Peyer's patch (tissue), 4 donors: ENCODE measurements at regions not wholly inside any gene's neighbourhood (a gene's known extent, or its start where the extent isn't known, plus 50 kb on each side); places are given as distances from the start of the nearest gene placed in this dataset.

Experiments used
- CTCF ChIP-seq, 6 experiments: fragments of 450-650 bp in 4 of 6; fragments of 200-600 bp in 2 of 6; sonication (generic) in 1 of 6; IDR thresholded peaks; one replicate each; pipeline ENCODE4 v1.5.1; 2017 to 2019; ENCODE audit warnings: antibody characterized with exemption in 6 of 6, mild to moderate bottlenecking in 3 of 6, moderate library complexity in 1 of 6
- POLR2A ChIP-seq, 2 donors: fragments of 450-650 bp; IDR thresholded peaks; one replicate each; pipeline ENCODE4 v1.5.1; 2017; ENCODE audit warnings: antibody characterized with exemption in 2 of 2, mild to moderate bottlenecking in 2 of 2, moderate library complexity in 2 of 2

DNA sequence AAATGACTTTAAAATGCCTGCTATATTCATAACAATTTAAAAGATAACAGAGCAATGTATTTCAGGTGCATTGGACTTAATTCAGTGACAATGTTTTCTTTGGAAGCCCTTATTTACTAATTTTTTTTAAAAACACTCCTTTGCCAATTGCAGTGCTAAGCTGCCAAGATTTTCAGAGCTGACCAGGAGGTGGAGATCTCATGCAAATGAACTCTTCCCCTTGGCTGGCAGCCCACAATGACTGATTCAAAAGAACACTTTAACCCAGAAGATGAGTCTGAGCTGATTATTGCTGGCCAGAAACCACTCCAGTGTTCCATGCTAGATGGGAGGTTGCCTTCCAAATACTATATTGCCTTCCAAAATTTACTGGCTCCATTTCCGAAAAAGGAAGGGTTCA lies 128.3 kb upstream of the CCNH start:
- TF ChIP-seq CTCF (IDR thresholded peaks at IDR 0.05) (no peak), POLR2A (IDR thresholded peaks at IDR 0.05) (no peak)
